Bronchial epithelial cell (primary cell): ENCODE measurements at regions not wholly inside any gene's neighbourhood (a gene's known extent, or its start where the extent isn't known, plus 50 kb on each side); places are given as distances from the start of the nearest gene placed in this dataset.

Experiments
- DNase-seq: peaks from one replicate; pipeline ENCODE4 v3.0.0-alpha.2; 2010; ENCODE audit warnings: low read depth
- FAIRE-seq: peaks from 2 replicates; lab custom pipeline; 2011; peaks lifted over from hg19 to GRCh38; lab: Jason Lieb, UNC
- H3K27me3 ChIP-seq: 2 replicates; pipeline ENCODE4 v1.5.1; 2011; ENCODE audit warnings: low read length; ENCODE audit not compliant: control insufficient read depth, insufficient read depth
- H3K36me3 ChIP-seq: 2 replicates; pipeline ENCODE4 v1.5.1; 2011; ENCODE audit warnings: low read length; ENCODE audit not compliant: control insufficient read depth, insufficient read depth
- H3K4me3 ChIP-seq: 2 replicates; pipeline ENCODE4 v1.5.1; 2011; ENCODE audit warnings: mild to moderate bottlenecking, low read depth, low read length, control low read depth
- TF ChIP-seq, protein P1 (sequence below): IDR thresholded peaks from 2 replicates; pipeline ENCODE4 v1.5.1; 2011; ENCODE audit warnings: mild to moderate bottlenecking, moderate library complexity, low read length, control low read depth, inconsistent platforms; ENCODE audit not compliant: insufficient read depth, severe bottlenecking

DNA sequence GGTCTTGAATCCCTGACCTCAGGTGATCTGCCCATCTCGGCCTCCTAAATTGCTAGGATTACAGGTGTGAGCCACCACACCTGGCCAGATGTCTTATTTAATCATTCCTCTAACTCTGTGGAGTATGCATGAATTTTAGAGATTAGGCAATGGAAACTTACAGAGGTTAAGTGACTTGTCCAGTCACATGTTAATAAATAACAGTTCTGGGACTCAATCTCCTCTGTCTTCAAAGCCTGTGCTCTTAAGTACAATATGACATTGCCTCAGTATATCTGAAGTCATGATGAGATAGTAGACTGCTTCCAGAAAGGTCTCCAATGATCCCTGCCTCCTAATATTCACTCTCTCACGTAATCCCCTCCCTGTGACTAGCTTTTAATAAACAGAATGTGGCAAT, 72.9 kb upstream of the TDRD3 start:
- no peaks in the 10 kb centered on the region for H3K36me3 ChIP-seq
- TF ChIP-seq, protein P1, sequence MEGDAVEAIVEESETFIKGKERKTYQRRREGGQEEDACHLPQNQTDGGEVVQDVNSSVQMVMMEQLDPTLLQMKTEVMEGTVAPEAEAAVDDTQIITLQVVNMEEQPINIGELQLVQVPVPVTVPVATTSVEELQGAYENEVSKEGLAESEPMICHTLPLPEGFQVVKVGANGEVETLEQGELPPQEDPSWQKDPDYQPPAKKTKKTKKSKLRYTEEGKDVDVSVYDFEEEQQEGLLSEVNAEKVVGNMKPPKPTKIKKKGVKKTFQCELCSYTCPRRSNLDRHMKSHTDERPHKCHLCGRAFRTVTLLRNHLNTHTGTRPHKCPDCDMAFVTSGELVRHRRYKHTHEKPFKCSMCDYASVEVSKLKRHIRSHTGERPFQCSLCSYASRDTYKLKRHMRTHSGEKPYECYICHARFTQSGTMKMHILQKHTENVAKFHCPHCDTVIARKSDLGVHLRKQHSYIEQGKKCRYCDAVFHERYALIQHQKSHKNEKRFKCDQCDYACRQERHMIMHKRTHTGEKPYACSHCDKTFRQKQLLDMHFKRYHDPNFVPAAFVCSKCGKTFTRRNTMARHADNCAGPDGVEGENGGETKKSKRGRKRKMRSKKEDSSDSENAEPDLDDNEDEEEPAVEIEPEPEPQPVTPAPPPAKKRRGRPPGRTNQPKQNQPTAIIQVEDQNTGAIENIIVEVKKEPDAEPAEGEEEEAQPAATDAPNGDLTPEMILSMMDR, result no peak
- DNase-seq (no peak), FAIRE-seq (no peak)
- no peak overlapping the region for H3K4me3 ChIP-seq
- H3K27me3 ChIP-seq, result no peaks in the 10 kb centered on the region

DNA sequence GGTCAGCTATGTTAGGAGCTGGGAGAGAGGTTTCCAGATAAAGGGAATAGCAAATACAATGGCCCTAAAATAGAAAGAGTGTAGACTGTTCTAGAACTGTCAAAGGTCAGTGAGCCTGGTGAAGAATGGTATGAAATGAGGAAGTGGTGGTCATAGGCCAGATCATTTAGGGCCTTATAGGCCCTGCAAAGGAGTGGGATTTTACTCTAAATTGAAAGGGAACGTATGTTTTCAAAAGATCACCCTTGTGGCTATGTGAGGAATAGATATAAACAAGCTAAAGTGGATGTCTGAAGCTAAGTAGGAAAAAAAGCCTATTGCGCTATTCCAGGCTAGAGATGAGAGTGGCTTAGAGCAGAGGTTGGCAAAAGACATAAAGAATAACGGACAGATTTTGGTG, 70.7 kb upstream of the TDRD3 start:
- TF ChIP-seq, protein P1, result no peak
- H3K36me3 ChIP-seq, result no peaks in the 10 kb centered on the region
- FAIRE-seq (no peak), DNase-seq (no peak)
- H3K4me3 ChIP-seq, result no peak overlapping the region
- H3K27me3 ChIP-seq, result no peaks in the 10 kb centered on the region

DNA sequence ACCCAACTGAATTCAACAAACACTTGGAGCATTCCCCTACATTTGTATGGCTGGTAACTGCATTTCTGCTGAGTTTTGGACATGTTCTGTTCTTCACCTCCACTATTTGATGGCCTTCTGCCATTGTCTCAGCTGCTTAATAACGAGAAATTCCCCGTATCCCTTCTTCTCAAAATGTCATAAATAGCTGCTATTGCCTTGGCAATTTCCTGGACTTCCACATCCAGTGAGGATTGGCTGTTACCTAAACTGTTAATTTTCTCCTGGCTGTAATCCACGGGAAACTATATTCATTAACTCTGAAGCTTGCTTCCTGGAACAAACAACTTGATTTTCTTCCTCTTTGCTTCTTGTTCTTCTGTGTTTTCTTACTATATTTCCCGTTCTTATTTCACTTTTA, 69.5 kb upstream of the TDRD3 start:
- H3K36me3 ChIP-seq, result no peaks in the 10 kb centered on the region
- TF ChIP-seq, protein P1, result no peak
- no peak overlapping the region for H3K4me3 ChIP-seq
- no peaks in the 10 kb centered on the region for H3K27me3 ChIP-seq
- DNase-seq (no peak), FAIRE-seq (no peak)

DNA sequence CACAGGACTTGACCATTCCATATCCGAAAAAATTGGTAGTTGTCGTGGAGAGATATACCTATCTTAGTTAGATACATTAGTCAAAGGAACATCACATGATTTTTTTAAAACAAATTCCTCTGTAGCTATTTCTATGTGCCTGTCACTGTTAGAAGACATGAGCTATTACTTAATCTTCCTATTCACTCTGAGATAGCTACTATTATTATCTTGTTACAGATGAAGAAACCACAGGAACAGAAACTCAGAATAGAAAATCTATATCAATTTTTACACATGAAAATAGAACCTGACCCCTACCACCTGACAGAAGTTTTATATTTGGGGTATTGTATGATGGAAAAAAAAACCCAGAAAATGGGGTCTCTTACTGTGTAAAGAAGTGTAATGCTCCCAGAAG, 68.9 kb upstream of the TDRD3 start:
- DNase-seq, result no peak
- FAIRE-seq, result no peak
- Histone ChIP-seq H3K4me3 (no peak overlapping the region), H3K27me3 (no peaks in the 10 kb centered on the region), H3K36me3 (no peaks in the 10 kb centered on the region)
- TF ChIP-seq, protein P1, result no peak

DNA sequence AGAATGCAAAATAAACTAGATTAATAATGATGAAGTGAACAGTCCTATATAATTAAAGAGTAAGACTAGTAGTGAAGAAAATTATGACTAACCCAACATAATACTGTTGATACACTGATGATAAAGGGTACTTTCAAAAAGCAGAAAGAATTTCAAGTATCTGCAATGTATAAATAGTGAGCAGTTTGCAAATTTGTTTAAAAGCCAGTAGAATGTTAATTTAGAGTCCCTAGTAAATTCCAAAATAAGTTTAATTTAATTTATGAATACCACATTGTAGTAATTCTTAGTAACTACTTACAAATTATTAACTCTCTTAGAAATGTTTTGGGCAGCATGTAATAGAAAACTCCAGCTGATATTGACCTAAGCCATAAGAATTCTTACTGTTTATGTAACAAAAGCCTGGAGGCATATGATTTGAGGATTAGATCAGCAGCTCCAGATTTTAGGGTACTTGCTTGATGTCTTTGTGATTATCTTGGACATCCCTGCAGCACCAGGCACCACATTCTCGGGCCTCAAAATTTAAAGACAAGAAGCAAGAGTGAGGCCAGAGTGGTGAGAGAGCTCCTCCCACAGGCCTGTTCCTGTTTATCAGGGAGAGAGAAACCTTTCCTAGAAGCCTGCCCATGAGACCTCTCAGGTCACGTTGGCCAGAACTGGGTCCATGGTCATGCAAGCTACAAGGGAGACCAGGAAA, 67.6 kb upstream of the TDRD3 start:
- no peaks in the 10 kb centered on the region for H3K27me3 ChIP-seq
- TF ChIP-seq, protein P1, result peak; percentile 53
- no peak overlapping the region for H3K4me3 ChIP-seq
- DNase-seq, result peak; percentile 23
- FAIRE-seq, result no peak
- H3K36me3 ChIP-seq, result no peaks in the 10 kb centered on the region

DNA sequence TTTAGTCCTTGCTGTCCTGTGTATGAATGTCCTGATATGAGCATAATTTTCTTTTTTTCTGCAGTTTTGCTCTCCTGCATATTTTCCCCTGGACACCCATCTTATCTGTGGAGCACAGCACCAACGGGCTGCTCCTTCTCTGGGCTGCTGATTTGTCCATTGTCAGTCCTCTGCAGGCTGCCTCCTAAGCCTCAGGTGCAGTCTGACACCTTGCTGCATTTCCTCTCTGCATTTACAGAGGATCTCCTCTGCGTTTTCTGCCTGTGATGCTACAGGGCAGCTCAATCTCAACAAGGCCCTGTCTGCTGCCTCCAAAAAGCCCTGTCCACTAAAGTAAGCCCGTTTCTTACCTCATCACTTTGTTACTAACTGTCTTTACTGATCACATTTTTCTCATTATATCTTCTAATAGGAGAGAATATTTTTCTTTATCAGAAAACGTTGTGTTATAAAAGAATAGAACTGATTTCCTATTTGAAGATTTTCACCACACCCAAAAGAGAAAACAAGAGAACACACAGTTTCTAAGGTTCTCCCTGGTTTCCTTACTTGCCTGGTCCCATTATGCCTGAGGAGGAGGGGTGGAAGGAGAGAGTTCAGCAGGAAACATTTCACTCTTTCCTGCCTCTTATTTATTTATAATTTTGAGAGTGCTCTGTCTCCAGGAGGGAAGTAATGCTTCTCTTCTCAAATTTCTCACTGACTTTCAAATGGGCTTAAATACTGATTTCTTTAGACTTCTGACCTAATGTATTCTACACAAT, 65.6 kb upstream of the TDRD3 start:
- Histone ChIP-seq H3K36me3 (no peaks in the 10 kb centered on the region), H3K27me3 (no peaks in the 10 kb centered on the region), H3K4me3 (no peak overlapping the region)
- TF ChIP-seq, protein P1, result no peak
- no peak for FAIRE-seq
- DNase-seq, result no peak
